ENCODE measurements at regions not wholly inside any gene's neighbourhood (a gene's known extent, or its start where the extent isn't known, plus 50 kb on each side); places are given as distances from the start of the nearest gene placed in this dataset.

DNA sequence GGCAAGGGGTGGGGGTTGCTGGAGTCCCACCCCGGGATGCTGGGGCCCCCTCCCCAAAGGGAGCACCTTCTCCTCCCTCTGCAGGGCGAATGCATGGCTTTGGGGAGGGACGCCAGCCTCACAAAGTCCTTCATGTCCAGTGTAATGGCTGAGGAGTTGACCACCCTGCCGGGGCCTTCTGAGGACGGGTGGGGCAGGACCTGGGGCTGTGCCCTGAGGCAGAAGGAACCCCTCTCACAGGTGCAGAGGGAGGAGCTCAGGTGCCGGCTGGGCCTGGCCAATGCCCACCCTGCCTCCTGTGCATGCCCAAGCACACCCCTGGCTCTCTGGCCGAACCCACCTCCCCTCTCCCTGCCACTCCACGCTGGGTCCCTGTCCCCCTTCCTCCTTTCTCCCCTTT is 64.3 kb upstream of the RNU6ATAC start:
- no peak for TF ChIP-seq CTCF (IDR thresholded peaks at IDR 0.05)
- 92 to 93% methylated on average over 8 of the region's 8 CpGs for WGBS, 2 donors
- intact Hi-C loops (cut with DNase I): loop anchor here in 1 of 10 donors (5.0 kb wide), 1 partner anchor 44 kb away; no protein-coding TSS in a partner anchor
- DNase-seq (no peak), ATAC-seq (no peak)
- Histone ChIP-seq H3K4me3 (no peak overlapping the region), H3K9me3 (no peaks in the 10 kb centered on the region), H3K4me1 (peaks cover 3 to 18% (median 11%) of the 10 kb centered on the region in 9 donors), H3K27me3 (peaks cover 0 to 11% (median 0%) of the 10 kb centered on the region in 7 donors), H3K27ac (no peak overlapping the region), H3K36me3 (no peaks in the 10 kb centered on the region)

DNA sequence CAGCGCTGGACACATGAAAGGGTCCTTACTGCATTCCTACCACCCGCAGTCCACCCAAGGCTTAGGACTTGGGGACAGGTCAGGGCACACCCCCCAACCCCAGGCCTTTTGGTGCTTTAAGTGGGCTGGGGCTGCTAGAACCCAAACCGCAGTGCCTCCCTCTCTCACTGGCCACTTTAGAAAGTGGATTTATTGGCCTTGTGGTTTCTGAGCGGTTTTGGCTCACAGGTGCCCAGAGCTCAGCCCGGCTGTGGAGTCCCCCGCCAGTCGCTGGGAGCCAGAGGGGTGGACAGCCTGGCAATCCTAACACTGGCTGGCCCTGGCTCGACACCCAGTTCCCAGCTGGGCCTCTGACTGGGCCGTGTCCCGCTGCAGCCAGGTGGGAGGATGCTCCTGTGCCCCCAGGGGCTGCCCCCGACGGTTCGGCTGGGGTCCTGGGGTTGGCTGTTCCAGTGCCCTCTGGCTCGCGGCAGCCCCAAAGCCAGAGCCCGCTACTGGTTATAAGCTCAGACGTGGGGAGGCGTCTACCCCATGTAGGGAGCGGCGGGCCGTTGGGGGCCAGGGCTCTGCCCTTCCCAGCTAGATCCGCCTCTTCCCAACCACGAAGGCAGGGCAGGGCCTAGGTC is 65.2 kb upstream of the RNU6ATAC start:
- ATAC-seq (no peak), DNase-seq (no peak)
- Histone ChIP-seq H3K27me3 (peaks cover 0 to 11% (median 0%) of the 10 kb centered on the region in 7 donors), H3K4me3 (no peak overlapping the region), H3K9me3 (no peaks in the 10 kb centered on the region), H3K36me3 (no peaks in the 10 kb centered on the region), H3K27ac (no peak overlapping the region), H3K4me1 (peaks cover 3 to 18% (median 11%) of the 10 kb centered on the region in 9 donors)
- intact Hi-C loops (cut with DNase I): loop anchor here in 1 of 10 donors (5.0 kb wide), 1 partner anchor 43 kb away; no protein-coding TSS in a partner anchor
- TF ChIP-seq CTCF (IDR thresholded peaks at IDR 0.05): no peak
- 96 to 98% methylated on average over 23 of the region's 23 CpGs for WGBS, 2 donors

DNA sequence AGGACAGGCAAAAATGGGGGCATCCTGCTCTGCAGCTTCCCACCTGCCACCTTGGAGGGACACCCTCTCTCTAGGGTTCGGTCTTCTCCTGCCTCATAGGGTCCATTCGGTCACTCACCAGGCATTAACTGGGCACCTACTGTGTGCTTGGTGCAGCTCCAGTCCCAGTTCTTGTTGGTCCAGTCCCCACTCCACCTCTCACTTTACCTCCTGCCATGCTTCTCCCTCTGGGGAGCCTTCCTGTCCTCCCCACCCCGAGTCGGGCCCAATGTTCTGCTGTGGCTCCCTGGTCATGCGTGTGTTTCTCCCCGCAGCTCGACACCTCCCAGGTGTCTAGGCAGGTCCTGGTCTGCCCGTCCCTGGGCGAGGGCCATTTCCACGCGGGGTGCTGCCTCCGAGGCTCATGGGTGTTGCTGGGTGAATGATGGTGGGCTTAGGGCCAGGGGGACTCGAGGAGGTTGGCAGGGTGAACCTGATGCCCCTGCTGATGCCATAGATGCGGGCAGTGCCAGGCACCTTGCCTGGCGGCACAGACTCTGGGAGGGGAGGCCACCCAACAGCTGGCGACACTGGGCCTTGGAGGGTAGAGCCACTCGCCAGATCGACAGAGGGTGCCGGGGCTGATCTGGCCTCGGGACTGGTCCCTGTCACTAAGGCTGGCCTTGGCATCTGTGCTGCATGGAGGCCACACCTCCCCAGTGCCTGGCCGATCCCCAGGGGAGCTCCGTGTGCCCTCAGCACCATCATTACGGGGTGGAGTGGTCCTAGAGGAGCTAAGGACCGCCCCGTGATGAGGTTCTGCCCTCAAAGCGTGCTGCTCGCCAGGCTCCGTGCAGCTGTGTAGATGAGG is 66.0 kb upstream of the RNU6ATAC start:
- Histone ChIP-seq H3K4me1 (peaks cover 3 to 20% (median 12%) of the 10 kb centered on the region in 9 donors), H3K27me3 (peaks cover 0 to 11% (median 0%) of the 10 kb centered on the region in 7 donors), H3K4me3 (no peak overlapping the region), H3K36me3 (no peaks in the 10 kb centered on the region), H3K27ac (no peak overlapping the region), H3K9me3 (no peaks in the 10 kb centered on the region)
- intact Hi-C loops (cut with DNase I): no loop called here
- 83 to 87% methylated on average over 28 of the region's 28 CpGs for WGBS, 2 donors
- no peak for DNase-seq
- TF ChIP-seq CTCF (IDR thresholded peaks at IDR 0.05): no peak
- no peak for ATAC-seq

- Histone ChIP-seq H3K4me1 (peaks cover 3 to 26% (median 18%) of the 10 kb centered on the region in 9 donors), H3K27ac (no peak overlapping the region), H3K4me3 (no peak overlapping the region), H3K36me3 (no peaks in the 10 kb centered on the region), H3K9me3 (no peaks in the 10 kb centered on the region), H3K27me3 (peaks cover 0 to 11% (median 0%) of the 10 kb centered on the region in 7 donors)
- WGBS, 2 donors: 61 to 68% methylated on average over 14 of the region's 14 CpGs
- DNase-seq (no peak), ATAC-seq (peak in 1 of 8 donors; percentile 27)
- intact Hi-C loops (cut with DNase I): no loop called here
- no peak for TF ChIP-seq CTCF (IDR thresholded peaks at IDR 0.05)
These were observed 66.6 kb upstream of the RNU6ATAC start for GRCh38 chr9:134230942-134231325.

Data from heart right ventricle (tissue), 16 donors.